H1 (cell line): ENCODE measurements at regions not wholly inside any gene's neighbourhood (a gene's known extent, or its start where the extent isn't known, plus 50 kb on each side); places are given as distances from the start of the nearest gene placed in this dataset.

Source experiments
- CTCF ChIA-PET: fragments of 300-600 bp; sonication (Branson Sonifier 250); formaldehyde crosslinking; loops from one replicate; lab custom pipeline; 2021; ENCODE audit not compliant: partially characterized antibody; lab: Charles Lee
- POLR2A ChIA-PET: fragments of 300-600 bp; sonication (Branson Sonifier 250); formaldehyde crosslinking; loops from one replicate; lab custom pipeline; 2021; ENCODE audit warnings: inconsistent platforms; ENCODE audit not compliant: partially characterized antibody; lab: Charles Lee
- DNase-seq, 2 experiments: peaks; one replicate each; pipeline versions ENCODE4 v3.0.0 to v3.0.0-alpha.2; 2010 to 2022; ENCODE audit warnings: low spot score in 2 of 2, low read depth in 1 of 2, mixed read lengths in 1 of 2
- FAIRE-seq: peaks from 2 replicates; lab custom pipeline; 2011; peaks lifted over from hg19 to GRCh38; lab: Jason Lieb, UNC
- H2AFZ ChIP-seq: 2 replicates; pipeline ENCODE4 v1.8.1; 2012; ENCODE audit warnings: low read length, inconsistent platforms
- H2AK5ac ChIP-seq: 2 replicates; pipeline ENCODE4 v1.6.1; 2013; ENCODE audit warnings: low read depth, low read length
- H2BK120ac ChIP-seq: replicated peaks from 2 replicates; pipeline ENCODE3; 2013; ENCODE audit warnings: low read depth, low read length, inconsistent platforms
- H2BK12ac ChIP-seq: 2 replicates; pipeline ENCODE4 v1.6.1; 2013; ENCODE audit warnings: low read depth, low read length
- H2BK15ac ChIP-seq: 2 replicates; pipeline ENCODE4 v1.6.1; 2013; ENCODE audit warnings: low read length
- H2BK20ac ChIP-seq: 2 replicates; pipeline ENCODE4 v1.6.1; 2013; ENCODE audit warnings: low read length
- H2BK5ac ChIP-seq: 2 replicates; pipeline ENCODE4 v1.6.1; 2013; ENCODE audit warnings: low read depth, low read length
- H3K14ac ChIP-seq: 2 replicates; pipeline ENCODE4 v1.6.1; 2013; ENCODE audit warnings: inconsistent platforms; ENCODE audit not compliant: insufficient read length
- H3K18ac ChIP-seq: 2 replicates; pipeline ENCODE4 v1.6.1; 2013; ENCODE audit warnings: low read length; ENCODE audit errors: extremely low read depth
- H3K23ac ChIP-seq: 2 replicates; pipeline ENCODE4 v1.6.1; 2013; ENCODE audit warnings: inconsistent platforms; ENCODE audit not compliant: insufficient read length
- H3K23me2 ChIP-seq: 2 replicates; pipeline ENCODE4 v1.6.1; 2013; ENCODE audit warnings: low read depth, low read length
- H3K27ac ChIP-seq: 2 replicates; pipeline ENCODE4 v1.6.1; 2011; ENCODE audit warnings: low read depth, low read length, inconsistent platforms
- H3K27me3 ChIP-seq, 4 experiments: replicated peaks in 1 of 4; 1 replicate in 1 of 4; 2 replicates in 3 of 4; pipeline versions ENCODE4 v1.6.1 to v1.8.1; 2011 to 2013; ENCODE audit warnings: low read length in 3 of 4, mild to moderate bottlenecking in 3 of 4, inconsistent platforms in 2 of 4, mixed read lengths in 2 of 4, moderate library complexity in 1 of 4; ENCODE audit not compliant: control insufficient read depth in 3 of 4, insufficient read depth in 3 of 4; ENCODE audit errors: extremely low read depth in 1 of 4
- H3K36me3 ChIP-seq, 4 experiments: 2 replicates each; pipeline versions ENCODE4 v1.6.1 to v1.8.1; 2011 to 2013; ENCODE audit warnings: mild to moderate bottlenecking in 4 of 4, low read length in 3 of 4, moderate library complexity in 2 of 4, control low read depth in 1 of 4, inconsistent platforms in 1 of 4; ENCODE audit not compliant: insufficient read depth in 4 of 4, control insufficient read depth in 2 of 4
- H3K4ac ChIP-seq: replicated peaks from 2 replicates; pipeline ENCODE3; 2013; ENCODE audit warnings: low read length, low read depth, mixed read lengths, inconsistent platforms; ENCODE audit not compliant: insufficient read length
- H3K4me1 ChIP-seq, 4 experiments: replicated peaks in 1 of 4; 1 replicate in 1 of 4; 2 replicates in 3 of 4; pipeline versions ENCODE4 v1.6.1 to v1.8.1; 2011 to 2013; ENCODE audit warnings: low read length in 3 of 4, inconsistent platforms in 2 of 4, mixed read lengths in 1 of 4; ENCODE audit not compliant: insufficient read depth in 4 of 4, control insufficient read depth in 3 of 4
- H3K4me2 ChIP-seq, 2 experiments: 2 replicates each; pipeline versions ENCODE4 v1.6.1 to v1.8.1; 2011 to 2013; ENCODE audit warnings: low read depth in 2 of 2, low read length in 2 of 2, control low read depth in 1 of 2, inconsistent platforms in 1 of 2, mild to moderate bottlenecking in 1 of 2; ENCODE audit not compliant: insufficient read depth in 1 of 2
- H3K4me3 ChIP-seq, 4 experiments: fragments of 200-600, 300-600 bp in 1 of 4; sonication (generic), shearing (Covaris generic), sonication (Bioruptor Twin) in 1 of 4; 2 replicates each; pipeline versions ENCODE4 v1.5.1 to v1.8.1; 2011 to 2016; ENCODE audit warnings: low read length in 4 of 4, low read depth in 3 of 4, control low read depth in 2 of 4, inconsistent platforms in 2 of 4, mild to moderate bottlenecking in 2 of 4, mixed read lengths in 1 of 4, moderate library complexity in 1 of 4; ENCODE audit not compliant: insufficient read depth in 2 of 4; ENCODE audit errors: extremely low read depth in 1 of 4
- H3K56ac ChIP-seq: replicated peaks from 2 replicates; pipeline ENCODE3; 2013; ENCODE audit warnings: low read depth, mild to moderate bottlenecking, mixed read lengths, low read length, inconsistent platforms; ENCODE audit not compliant: insufficient read length
- H3K79me1 ChIP-seq: 2 replicates; pipeline ENCODE4 v1.6.1; 2013; ENCODE audit warnings: low read depth, low read length, control low read depth
- H3K79me2 ChIP-seq, 2 experiments: 2 replicates each; pipeline versions ENCODE4 v1.6.1 to v1.8.1; 2012 to 2013; ENCODE audit warnings: low read length in 2 of 2, mild to moderate bottlenecking in 2 of 2, inconsistent platforms in 1 of 2; ENCODE audit not compliant: insufficient read depth in 2 of 2, control insufficient read depth in 1 of 2
- H3K9ac ChIP-seq, 4 experiments: replicated peaks in 1 of 4; 1 replicate in 1 of 4; 2 replicates in 3 of 4; pipeline versions ENCODE4 v1.6.1 to v1.8.1; 2011 to 2013; ENCODE audit warnings: low read depth in 3 of 4, low read length in 3 of 4, control low read depth in 2 of 4, mild to moderate bottlenecking in 2 of 4, moderate library complexity in 2 of 4, inconsistent platforms in 1 of 4; ENCODE audit errors: extremely low read depth in 1 of 4
- H3K9me3 ChIP-seq, 2 experiments: 2 replicates each; pipeline versions ENCODE4 v1.6.1 to v1.8.1; 2012 to 2013; ENCODE audit warnings: mild to moderate bottlenecking in 2 of 2, moderate library complexity in 2 of 2, control low read depth in 1 of 2, inconsistent platforms in 1 of 2, low read depth in 1 of 2, low read length in 1 of 2, mixed read lengths in 1 of 2; ENCODE audit not compliant: insufficient read depth in 2 of 2
- H4K20me1 ChIP-seq, 2 experiments: replicated peaks in 1 of 2; 2 replicates each; pipeline versions ENCODE3 to v1.8.1; 2011 to 2013; ENCODE audit warnings: inconsistent platforms in 2 of 2, low read length in 2 of 2, mild to moderate bottlenecking in 1 of 2; ENCODE audit not compliant: insufficient read depth in 2 of 2, control insufficient read depth in 1 of 2
- H4K5ac ChIP-seq: 2 replicates; pipeline ENCODE4 v1.6.1; 2013; ENCODE audit warnings: low read length, low read depth, mixed read lengths, inconsistent platforms; ENCODE audit not compliant: insufficient read length
- H4K8ac ChIP-seq: 2 replicates; pipeline ENCODE4 v1.8.0; 2013; ENCODE audit warnings: mild to moderate bottlenecking, moderate library complexity, low read length, inconsistent platforms; ENCODE audit not compliant: insufficient read depth; ENCODE audit errors: extremely low read depth
- H4K91ac ChIP-seq: replicated peaks from 2 replicates; pipeline ENCODE3; 2013; ENCODE audit warnings: low read length, mixed read lengths, inconsistent platforms; ENCODE audit not compliant: insufficient read length
- CHD2 ChIP-seq: IDR thresholded peaks from 2 replicates; pipeline ENCODE4 v1.6.1; 2012; ENCODE audit warnings: low read length, improper control_type of control experiment
- EP300 ChIP-seq, 2 experiments: IDR thresholded peaks; 1 replicate in 1 of 2; 2 replicates in 1 of 2; pipeline ENCODE4 v1.6.1; 2011 to 2012; ENCODE audit warnings: low read depth in 2 of 2, low read length in 2 of 2, mild to moderate bottlenecking in 2 of 2, borderline replicate concordance in 1 of 2, inconsistent platforms in 1 of 2, moderate library complexity in 1 of 2
- HDAC2 ChIP-seq, 2 experiments: fragments of 300-600 bp in 1 of 2; sonication (generic) in 1 of 2; IDR thresholded peaks; 2 replicates each; pipeline ENCODE4 v1.6.1; 2011 to 2012; ENCODE audit warnings: low read depth in 2 of 2, low read length in 2 of 2, mild to moderate bottlenecking in 2 of 2, moderate library complexity in 2 of 2, borderline replicate concordance in 1 of 2, inconsistent platforms in 1 of 2
- JUND ChIP-seq: IDR thresholded peaks from 2 replicates; pipeline ENCODE4 v1.6.1; 2011; ENCODE audit warnings: mild to moderate bottlenecking, improper control_type of control experiment, low read length
- RBBP5 ChIP-seq: IDR thresholded peaks from 2 replicates; pipeline ENCODE4 v1.7.1; 2012; ENCODE audit warnings: low read depth, mild to moderate bottlenecking, inconsistent platforms, low read length, moderate library complexity, borderline replicate concordance
- SIRT6 ChIP-seq: IDR thresholded peaks from one replicate; pipeline ENCODE4 v1.7.1; 2012; ENCODE audit warnings: low read length, inconsistent platforms
- SP1 ChIP-seq: IDR thresholded peaks from 2 replicates; pipeline ENCODE4 v1.6.1; 2011; ENCODE audit warnings: low read depth, low read length
- TAF1 ChIP-seq: IDR thresholded peaks from 2 replicates; pipeline ENCODE4 v1.6.1; 2011; ENCODE audit warnings: mild to moderate bottlenecking, low read depth, low read length
- TBP ChIP-seq: IDR thresholded peaks from 2 replicates; pipeline ENCODE4 v1.6.1; 2011; ENCODE audit warnings: low read depth, low read length, improper control_type of control experiment
- TCF12 ChIP-seq: IDR thresholded peaks from 2 replicates; pipeline ENCODE4 v1.6.1; 2011; ENCODE audit warnings: low read depth, mild to moderate bottlenecking, low read length
- TEAD4 ChIP-seq: IDR thresholded peaks from 2 replicates; pipeline ENCODE4 v1.6.1; 2012; ENCODE audit warnings: low read depth, low read length, inconsistent platforms, mixed read lengths
- USF2 ChIP-seq: IDR thresholded peaks from 2 replicates; pipeline ENCODE4 v1.6.1; 2011; ENCODE audit warnings: low read length, improper control_type of control experiment
- YY1 ChIP-seq: IDR thresholded peaks from 2 replicates; pipeline ENCODE4 v1.6.1; 2011; ENCODE audit warnings: low read depth, mild to moderate bottlenecking, low read length
- WGBS, 2 experiments: shearing (Covaris generic) in 1 of 2; methylation state at CpG; one replicate each; pipeline versions ENCODE4 v1.1.6 to v1.1.7; 2013 to 2015; ENCODE audit warnings: low lambda C conversion rate in 2 of 2, mixed read lengths in 2 of 2, inconsistent platforms in 1 of 2, low coverage in 1 of 2, missing lambda C conversion rate in 1 of 2; ENCODE audit not compliant: insufficient replicate concordance in 2 of 2, insufficient coverage in 1 of 2, insufficient read length in 1 of 2; ENCODE audit errors: extremely low coverage in 1 of 2, missing lambda C conversion rate in 1 of 2; 5-methylcytosine and 5-hydroxymethylcytosine counted together

GRCh38 chr4:53732661-53733060 is 141.4 kb upstream of the LNX1 start:
- Histone ChIP-seq H3K9me3 (no peaks in the 10 kb centered on the region), H3K27ac (no peak overlapping the region), H3K4me2 (no peak overlapping the region), H3K4me1 (no peaks in the 10 kb centered on the region), H2AK5ac (no peak overlapping the region), H3K79me1 (no peaks in the 10 kb centered on the region), H4K91ac (no peak overlapping the region), H2BK12ac (no peak overlapping the region), H3K23me2 (no peaks in the 10 kb centered on the region; the same call in 1 of the 2 replicates), H3K79me2 (no peaks in the 10 kb centered on the region), H2BK120ac (no peak overlapping the region), H2AFZ (no peak overlapping the region), H4K8ac (no peak overlapping the region), H3K14ac (no peak overlapping the region), H3K56ac (no peak overlapping the region), H3K27me3 (no peaks in the 10 kb centered on the region), H3K9ac (no peak overlapping the region), H3K4ac (no peak overlapping the region), H3K23ac (no peak overlapping the region), H2BK5ac (no peak overlapping the region), H4K20me1 (no peaks in the 10 kb centered on the region), H3K36me3 (no peaks in the 10 kb centered on the region), H2BK15ac (no peak overlapping the region), H2BK20ac (no peak overlapping the region), H4K5ac (no peak overlapping the region), H3K18ac (no peak overlapping the region), H3K4me3 (no peak overlapping the region)
- FAIRE-seq (no peak), DNase-seq (no peak)
- POLR2A ChIA-PET = no interaction called here
- TF ChIP-seq CHD2 = no peak
- TF ChIP-seq EP300 (IDR thresholded peaks at IDR 0.05; ENCODE audit: borderline replicate concordance in 1 of 2, low read depth in 2 of 2, low read length in 2 of 2) = no peak
- no peak for TF ChIP-seq USF2
- no peak for TF ChIP-seq RBBP5
- no peak for TF ChIP-seq SIRT6
- TF ChIP-seq TBP = no peak
- TF ChIP-seq TAF1 = no peak
- TF ChIP-seq JUND = no peak
- no peak for TF ChIP-seq TCF12
- no peak for TF ChIP-seq SP1
- TF ChIP-seq HDAC2 (IDR thresholded peaks at IDR 0.05; ENCODE audit: borderline replicate concordance in 1 of 2, low read depth in 2 of 2, low read length in 2 of 2) = no peak
- no peak for TF ChIP-seq YY1
- TF ChIP-seq TEAD4 = no peak
- 84% methylated on average over 1 of the region's 1 CpG; no CpG with 5 or more reads in 1 of the 2 experiments for WGBS, 2 experiments
- CTCF ChIA-PET = no interaction called here
